ENCODE measurements at regions not wholly inside any gene's neighbourhood (a gene's known extent, or its start where the extent isn't known, plus 50 kb on each side); places are given as distances from the start of the nearest gene placed in this dataset.
A peak's percentile ranks its signal among the peaks of the same experiment; 100 is the strongest.

DNA sequence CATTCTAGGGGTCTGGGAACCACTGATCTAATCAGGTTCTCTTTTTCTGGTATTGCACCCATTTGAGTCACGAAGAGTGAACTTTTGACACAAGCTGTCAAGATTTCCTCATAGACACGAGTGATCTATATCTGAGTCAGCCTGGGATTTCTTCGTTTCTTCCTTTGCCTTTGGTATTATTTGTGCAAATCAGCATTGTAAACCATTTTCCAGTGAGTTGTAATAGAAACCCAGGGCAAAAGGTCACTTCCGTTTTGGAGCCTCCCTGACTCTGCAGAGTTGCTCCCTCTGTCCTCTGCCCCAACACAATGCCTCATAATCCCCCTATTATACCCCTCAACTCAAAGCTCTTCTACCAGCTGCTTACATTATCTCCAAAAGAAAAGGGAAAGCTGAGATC lies 615.1 kb downstream of the EFNB2 start:
- TF ChIP-seq CTCF (conservative IDR thresholded peaks at IDR 0.05; ENCODE audit: control insufficient read depth, insufficient read depth, low read depth, low read length) = no peak
- no peak overlapping the region for H3K4me3 ChIP-seq (ENCODE audit: control insufficient read depth, low read depth, low read length)
- peak; percentile 95 for DNase-seq (ENCODE audit: low read depth)

DNA sequence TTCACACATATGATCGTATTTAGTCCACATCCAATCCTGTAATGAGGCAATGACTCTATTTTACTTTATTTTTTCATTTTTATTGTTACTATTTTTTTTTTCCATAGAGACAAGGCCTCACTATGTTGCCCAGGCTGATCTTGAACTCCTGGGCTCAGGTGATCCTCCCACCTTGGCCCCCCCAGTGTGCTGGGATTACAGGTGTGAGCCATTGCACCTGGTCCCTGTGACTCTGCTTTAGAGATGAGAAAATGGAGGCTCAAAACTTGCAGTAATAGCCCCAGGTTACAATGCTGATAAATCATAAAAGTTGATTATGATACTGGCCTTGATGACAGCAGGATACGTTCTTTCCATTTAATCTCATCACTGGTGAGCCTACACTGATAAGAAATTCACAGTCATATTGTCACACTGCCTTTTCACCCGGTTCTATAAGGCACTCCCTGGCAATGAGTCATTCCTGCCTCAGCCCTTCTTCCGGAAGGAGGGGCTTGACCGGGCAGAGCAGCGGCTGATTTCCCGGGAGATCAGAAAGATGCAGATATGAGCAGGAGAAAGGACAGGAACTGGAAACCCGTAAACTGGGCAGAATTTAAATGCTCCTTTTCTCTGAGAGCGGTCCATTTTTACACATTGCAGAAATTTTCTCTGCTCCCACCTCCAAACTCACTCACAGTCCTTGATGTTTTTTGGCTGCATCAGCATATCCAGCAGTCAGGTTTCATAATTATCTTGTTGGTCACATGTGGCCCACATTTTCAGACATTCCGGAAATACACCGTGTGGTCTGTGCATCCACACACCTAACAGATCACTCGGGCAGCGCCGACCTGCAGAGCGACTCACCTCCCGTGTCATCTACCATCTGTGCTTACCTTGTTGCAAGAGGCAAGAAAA lies 616.4 kb downstream of the EFNB2 start:
- peak; percentile 83 for DNase-seq (ENCODE audit: low read depth)
- no peak for TF ChIP-seq CTCF (conservative IDR thresholded peaks at IDR 0.05; ENCODE audit: control insufficient read depth, insufficient read depth, low read depth, low read length)
- H3K4me3 ChIP-seq (ENCODE audit: control insufficient read depth, low read depth, low read length) = no peak overlapping the region

DNA sequence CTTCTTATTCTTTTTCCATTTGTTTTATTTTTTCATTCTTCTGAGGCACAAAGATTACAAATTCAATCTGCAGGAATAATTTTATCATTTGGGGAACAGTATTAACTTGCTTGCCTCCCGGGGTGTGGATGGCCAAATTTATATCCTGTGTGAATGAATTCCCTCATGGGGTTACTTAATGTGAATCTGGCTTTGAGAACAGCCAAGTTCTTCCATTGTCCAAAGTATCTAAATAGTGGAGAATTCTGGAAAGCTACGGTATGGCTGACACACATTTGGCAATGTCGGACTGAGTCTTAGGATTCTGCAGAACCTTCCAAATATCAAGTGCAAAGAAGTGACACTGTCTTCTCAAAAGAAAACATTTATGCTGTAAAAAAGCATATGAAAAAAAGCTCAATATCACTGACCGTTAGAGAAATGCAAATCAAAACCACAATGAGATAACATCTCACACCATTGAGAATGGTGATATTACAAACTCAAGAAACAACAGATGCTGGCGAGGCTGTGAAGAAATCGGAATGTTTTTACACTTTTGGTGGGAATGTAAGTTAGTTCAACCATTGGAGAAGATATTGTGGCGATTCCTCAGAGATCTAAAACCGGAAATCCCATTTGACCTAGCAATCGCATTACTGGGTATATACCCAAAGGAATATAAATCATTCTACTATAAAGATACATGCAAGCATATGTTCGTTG lies 620.2 kb downstream of the EFNB2 start:
- no peak for TF ChIP-seq CTCF (conservative IDR thresholded peaks at IDR 0.05; ENCODE audit: control insufficient read depth, insufficient read depth, low read depth, low read length)
- H3K4me3 ChIP-seq (ENCODE audit: control insufficient read depth, low read depth, low read length) = no peak overlapping the region
- DNase-seq (ENCODE audit: low read depth) = no peak

GRCh38 chr13:105914291-105915036 lies 621.0 kb downstream of the EFNB2 start:
- DNase-seq (ENCODE audit: low read depth) = peak; percentile 88
- H3K4me3 ChIP-seq (ENCODE audit: control insufficient read depth, low read depth, low read length) = no peak overlapping the region
- TF ChIP-seq CTCF (conservative IDR thresholded peaks at IDR 0.05; ENCODE audit: control insufficient read depth, insufficient read depth, low read depth, low read length) = no peak

GRCh38 chr13:105908586-105908985 lies 626.9 kb downstream of the EFNB2 start:
- DNase-seq (ENCODE audit: low read depth) = no peak
- H3K4me3 ChIP-seq (ENCODE audit: control insufficient read depth, low read depth, low read length) = no peak overlapping the region
- TF ChIP-seq CTCF (conservative IDR thresholded peaks at IDR 0.05; ENCODE audit: control insufficient read depth, insufficient read depth, low read depth, low read length) = no peak

- no peak overlapping the region for H3K4me3 ChIP-seq (ENCODE audit: control insufficient read depth, low read depth, low read length)
- DNase-seq (ENCODE audit: low read depth) = no peak
- TF ChIP-seq CTCF (conservative IDR thresholded peaks at IDR 0.05; ENCODE audit: control insufficient read depth, insufficient read depth, low read depth, low read length) = no peak
Measured at GRCh38 chr13:105907319-105908019, 628.0 kb downstream of the EFNB2 start.
